Prostate gland (tissue), 2 donors: ENCODE measurements at regions not wholly inside any gene's neighbourhood (a gene's known extent, or its start where the extent isn't known, plus 50 kb on each side); places are given as distances from the start of the nearest gene placed in this dataset.

Experiments used
- POLR2A ChIP-seq: fragments of 450-650 bp; IDR thresholded peaks from one replicate; pipeline ENCODE4 v1.6.1; 2016; ENCODE audit warnings: antibody characterized with exemption, mild to moderate bottlenecking
- POLR2AphosphoS5 ChIP-seq: sonication (generic); formaldehyde crosslinking; IDR thresholded peaks from one replicate; pipeline ENCODE4 v1.6.1; 2017; ENCODE audit warnings: antibody characterized with exemption
- TF ChIP-seq, protein P1 (sequence below), 4 experiments: fragments of 200-600 bp in 2 of 4; fragments of 450-650 bp in 2 of 4; sonication (generic) in 2 of 4; IDR thresholded peaks; 1 replicate in 3 of 4; 2 replicates in 1 of 4; pipeline ENCODE4 v1.5.1; 2016 to 2019; ENCODE audit warnings: antibody characterized with exemption in 4 of 4, mild to moderate bottlenecking in 2 of 4, moderate library complexity in 2 of 4

DNA sequence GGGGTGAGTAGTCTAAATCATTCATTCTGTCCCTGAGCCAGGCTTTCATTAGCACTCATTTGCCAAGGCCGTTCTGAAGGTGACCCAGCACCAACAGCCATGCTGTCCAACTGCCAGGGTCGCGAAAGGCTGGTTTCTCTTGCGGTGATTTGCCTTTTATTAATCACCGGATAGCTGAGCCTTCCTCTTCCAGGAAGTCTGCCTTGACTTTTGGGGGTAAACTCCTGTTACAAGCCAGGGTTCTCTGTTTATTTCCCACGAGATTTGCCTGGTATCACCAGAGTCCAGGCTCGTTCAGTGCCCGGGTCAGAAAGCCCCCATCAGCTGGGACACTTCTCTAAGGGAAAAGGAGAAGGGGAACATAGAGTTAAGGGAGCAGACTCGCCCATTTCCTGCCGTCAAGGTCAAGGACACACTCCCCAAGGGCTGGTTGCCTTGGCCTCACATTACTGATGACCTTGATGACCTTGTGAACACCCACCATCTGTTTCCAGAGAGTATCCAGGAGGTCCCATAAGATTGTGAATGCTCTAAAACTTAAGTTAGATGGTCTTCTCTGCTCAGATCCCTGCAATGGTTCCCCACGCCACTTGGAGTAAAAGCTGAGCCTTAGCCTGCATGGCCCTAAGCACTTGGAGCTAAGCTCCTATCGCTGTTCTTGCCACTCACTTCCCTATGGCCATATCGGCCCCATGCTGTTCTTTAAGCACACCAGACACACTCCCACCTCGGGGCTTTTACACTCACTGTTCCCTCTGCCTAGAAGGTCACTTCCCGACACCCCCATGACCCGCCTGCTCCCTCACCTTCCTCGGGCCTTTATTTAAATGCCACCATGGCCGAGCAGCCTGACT lies 96.0 kb upstream of the EPCAM start:
- TF ChIP-seq, protein P1, sequence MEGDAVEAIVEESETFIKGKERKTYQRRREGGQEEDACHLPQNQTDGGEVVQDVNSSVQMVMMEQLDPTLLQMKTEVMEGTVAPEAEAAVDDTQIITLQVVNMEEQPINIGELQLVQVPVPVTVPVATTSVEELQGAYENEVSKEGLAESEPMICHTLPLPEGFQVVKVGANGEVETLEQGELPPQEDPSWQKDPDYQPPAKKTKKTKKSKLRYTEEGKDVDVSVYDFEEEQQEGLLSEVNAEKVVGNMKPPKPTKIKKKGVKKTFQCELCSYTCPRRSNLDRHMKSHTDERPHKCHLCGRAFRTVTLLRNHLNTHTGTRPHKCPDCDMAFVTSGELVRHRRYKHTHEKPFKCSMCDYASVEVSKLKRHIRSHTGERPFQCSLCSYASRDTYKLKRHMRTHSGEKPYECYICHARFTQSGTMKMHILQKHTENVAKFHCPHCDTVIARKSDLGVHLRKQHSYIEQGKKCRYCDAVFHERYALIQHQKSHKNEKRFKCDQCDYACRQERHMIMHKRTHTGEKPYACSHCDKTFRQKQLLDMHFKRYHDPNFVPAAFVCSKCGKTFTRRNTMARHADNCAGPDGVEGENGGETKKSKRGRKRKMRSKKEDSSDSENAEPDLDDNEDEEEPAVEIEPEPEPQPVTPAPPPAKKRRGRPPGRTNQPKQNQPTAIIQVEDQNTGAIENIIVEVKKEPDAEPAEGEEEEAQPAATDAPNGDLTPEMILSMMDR (IDR thresholded peaks at IDR 0.05) = no peak
- TF ChIP-seq POLR2A (no peak), POLR2AphosphoS5 (no peak)
